PC-3 (cell line): ENCODE measurements at regions not wholly inside any gene's neighbourhood (a gene's known extent, or its start where the extent isn't known, plus 50 kb on each side); places are given as distances from the start of the nearest gene placed in this dataset.

Experiments used
- CTCF ChIP-seq: fragments of 300-600 bp; sonication (generic); conservative IDR thresholded peaks from 2 replicates; pipeline ENCODE4 v1.5.1; 2017; ENCODE audit warnings: antibody characterized with exemption, low read depth, mild to moderate bottlenecking, low read length
- EZH2 ChIP-seq: fragments of 300-600 bp; sonication (generic); IDR thresholded peaks from one replicate; pipeline ENCODE4 v1.6.1; 2017; ENCODE audit warnings: antibody characterized with exemption, mild to moderate bottlenecking, low read length; ENCODE audit not compliant: unreplicated experiment

DNA sequence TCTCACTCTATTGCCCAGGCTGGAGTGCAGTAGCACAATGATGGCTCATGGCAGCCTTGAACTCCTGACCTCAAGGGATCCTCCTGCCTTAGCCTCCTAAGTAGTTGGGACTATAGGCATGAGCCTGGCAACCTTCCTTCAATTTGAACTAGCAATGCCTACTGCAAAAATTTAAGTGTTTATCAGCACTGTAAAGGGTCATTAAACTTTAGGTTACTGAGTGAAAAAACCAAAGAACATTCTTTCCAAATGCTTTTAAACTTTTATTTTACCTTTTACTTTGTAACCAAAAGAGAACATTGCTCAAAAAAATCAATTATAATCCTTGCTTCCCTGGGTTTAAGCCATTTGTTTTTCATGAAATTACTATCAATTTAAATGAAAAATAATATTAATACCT, 101.0 kb upstream of the NHSL1 start:
- TF ChIP-seq EZH2 (no peak), CTCF (no peak)
